GM12878 (cell line): ENCODE measurements at regions not wholly inside any gene's neighbourhood (a gene's known extent, or its start where the extent isn't known, plus 50 kb on each side); places are given as distances from the start of the nearest gene placed in this dataset.

Experiments
- ATAC-seq: fragments of 200-7000 bp; cut with Tn5 transposase; 3 replicates; pipeline ENCODE4 v1.9.1; 2020; ENCODE audit warnings: mild to moderate bottlenecking, moderate library complexity
- BruUV-seq: library from RNA; stranded (reverse); fragments of 400-500 nt; replicated peaks from 2 replicates; lab custom pipeline; 2021; lab: Mats Ljungman, UMichigan
- CTCF ChIA-PET: fragments of 300-600 bp; sonication (Branson Sonifier 250); formaldehyde crosslinking; extraction: SDS; loops from one replicate; lab custom pipeline; 2021; ENCODE audit warnings: inconsistent platforms; lab: Yijun Ruan, JAX
- POLR2A ChIA-PET: fragments of 350-600 bp; formaldehyde crosslinking; extraction: SDS; loops from one replicate; lab custom pipeline; 2021; ENCODE audit warnings: inconsistent platforms; lab: Charles Lee
- RAD21 ChIA-PET: fragments of 300-600 bp; sonication (Branson Sonifier 250); formaldehyde crosslinking; loops from one replicate; lab custom pipeline; 2023; ENCODE audit warnings: antibody characterized with exemption; ENCODE audit not compliant: unreplicated experiment; lab: Charles Lee
- SMC1A ChIA-PET: fragments of 300-600 bp; sonication (Branson Sonifier 250); formaldehyde crosslinking; loops from one replicate; lab custom pipeline; 2023; ENCODE audit not compliant: unreplicated experiment, uncharacterized antibody; lab: Charles Lee
- DNase-seq: peaks from one replicate; pipeline ENCODE4 v3.0.0-alpha.2; 2011; ENCODE audit warnings: low read depth, low spot score
- FAIRE-seq: peaks from 3 replicates; lab custom pipeline; 2011; peaks lifted over from hg19 to GRCh38; lab: Jason Lieb, UNC
- H2AFZ ChIP-seq: 2 replicates; pipeline ENCODE4 v1.6.0; 2011; ENCODE audit warnings: low read depth, low read length, control low read depth; ENCODE audit not compliant: control insufficient read depth
- H3K27ac ChIP-seq: 2 replicates; pipeline ENCODE4 v1.5.1; 2011; ENCODE audit warnings: control low read depth; ENCODE audit not compliant: control insufficient read depth, insufficient read depth
- H3K27me3 ChIP-seq, 2 experiments: replicated peaks in 1 of 2; 2 replicates each; pipeline versions ENCODE4 v1.6.0 to v1.6.1; 2011; ENCODE audit warnings: low read length in 1 of 2; ENCODE audit not compliant: control insufficient read depth in 2 of 2, insufficient read depth in 2 of 2
- H3K36me3 ChIP-seq, 2 experiments: 2 replicates each; pipeline ENCODE4 v1.5.1; 2011; ENCODE audit warnings: low read length in 1 of 2; ENCODE audit not compliant: control insufficient read depth in 2 of 2, insufficient read depth in 2 of 2
- H3K4me1 ChIP-seq: 2 replicates; pipeline ENCODE4 v1.6.1; 2011; ENCODE audit warnings: mild to moderate bottlenecking, low read length, moderate library complexity, mixed read lengths; ENCODE audit not compliant: control insufficient read depth, insufficient read depth
- H3K4me2 ChIP-seq: 2 replicates; pipeline ENCODE4 v1.6.0; 2011; ENCODE audit warnings: control low read depth; ENCODE audit not compliant: control insufficient read depth, insufficient read depth
- H3K4me3 ChIP-seq: fragments of 200-600 bp; sonication (generic); 2 replicates; pipeline ENCODE4 v1.5.1; 2016
- H3K79me2 ChIP-seq: 2 replicates; pipeline ENCODE4 v1.6.0; 2011; ENCODE audit warnings: low read length; ENCODE audit not compliant: control insufficient read depth, insufficient read depth
- H3K9ac ChIP-seq: 2 replicates; pipeline ENCODE4 v1.8.0; 2011; ENCODE audit warnings: low read length, control low read depth, mixed read lengths; ENCODE audit not compliant: control insufficient read depth, insufficient read depth
- H3K9me3 ChIP-seq: replicated peaks from 3 replicates; pipeline ENCODE4 v1.5.1; 2011; ENCODE audit warnings: mild to moderate bottlenecking, low read length; ENCODE audit not compliant: control insufficient read depth, insufficient read depth
- H4K20me1 ChIP-seq: 2 replicates; pipeline ENCODE4 v1.6.0; 2011; ENCODE audit not compliant: control insufficient read depth, insufficient read depth
- CEBPB ChIP-seq, 2 experiments: fragments of 150-350 bp in 1 of 2; IDR thresholded peaks; 2 replicates each; pipeline ENCODE4 v1.6.1; 2012 to 2014; ENCODE audit warnings: low read depth in 2 of 2, low read length in 2 of 2, borderline replicate concordance in 1 of 2, inconsistent platforms in 1 of 2
- CUX1 ChIP-seq: IDR thresholded peaks from 2 replicates; pipeline ENCODE4 v1.6.1; 2012; ENCODE audit warnings: improper control_type of control experiment, low read depth, low read length; ENCODE audit not compliant: insufficient replicate concordance
- EED ChIP-seq: sonication (generic); IDR thresholded peaks from 2 replicates; pipeline ENCODE4 v1.6.1; 2016; ENCODE audit warnings: antibody characterized with exemption, low read depth
- ESRRA ChIP-seq: IDR thresholded peaks from 2 replicates; pipeline ENCODE4 v1.6.1; 2012; ENCODE audit warnings: mild to moderate bottlenecking, low read length, improper control_type of control experiment
- HDAC6 ChIP-seq: fragments of 200-600 bp; sonication (generic); IDR thresholded peaks from one replicate; pipeline ENCODE4 v1.8.0; 2017; ENCODE audit warnings: antibody characterized with exemption; ENCODE audit not compliant: unreplicated experiment
- MAX ChIP-seq: IDR thresholded peaks from 2 replicates; pipeline ENCODE4 v1.6.1; 2012; ENCODE audit warnings: low read depth, low read length, improper control_type of control experiment
- MEF2B ChIP-seq: fragments of 450-650 bp; IDR thresholded peaks from 2 replicates; pipeline ENCODE4 v1.6.1; 2018; ENCODE audit warnings: mild to moderate bottlenecking, moderate library complexity; ENCODE audit not compliant: partially characterized antibody, poor library complexity, severe bottlenecking
- POLR2A ChIP-seq: IDR thresholded peaks from 2 replicates; pipeline ENCODE4 v1.6.1; 2011; ENCODE audit warnings: low read depth, mild to moderate bottlenecking, low read length
- SP1 ChIP-seq: IDR thresholded peaks from one replicate; pipeline ENCODE4 v1.6.1; 2011; ENCODE audit warnings: low read depth, low read length
- STAT3 ChIP-seq: IDR thresholded peaks from 2 replicates; pipeline ENCODE4 v1.6.1; 2011; ENCODE audit warnings: low read depth, low read length, improper control_type of control experiment
- SUZ12 ChIP-seq: fragments of 200-600 bp; sonication (generic); IDR thresholded peaks from one replicate; pipeline ENCODE4 v1.6.1; 2018; ENCODE audit warnings: antibody characterized with exemption, mild to moderate bottlenecking; ENCODE audit not compliant: unreplicated experiment
- WGBS: methylation state at CpG from one replicate; pipeline ENCODE4 v1.1.6; 2016; ENCODE audit warnings: low lambda C conversion rate; ENCODE audit not compliant: insufficient replicate concordance, insufficient coverage; ENCODE audit errors: missing lambda C conversion rate; 5-methylcytosine and 5-hydroxymethylcytosine counted together
- in situ Hi-C: fragments of 300-500 bp; cut with MboI; formaldehyde crosslinking; loops from 9 replicates; pipeline ENCODE4 v1.14.3; 2018; ENCODE audit warnings: mixed read lengths
- intact Hi-C: fragments of 100-400 bp; cut with micrococcal nuclease; formaldehyde crosslinking; loops from one replicate; pipeline ENCODE4 v1.14.2; 2022; ENCODE audit not compliant: unreplicated experiment

- H3K4me3 ChIP-seq = no peak overlapping the region
- TF ChIP-seq SUZ12 = no peak
- TF ChIP-seq MAX = no peak
- no peak overlapping the region for H3K9ac ChIP-seq
- no peaks in the 10 kb centered on the region for H4K20me1 ChIP-seq
- ChIA-PET CTCF (no interaction called here), POLR2A (interaction anchor here (0.9 kb wide), 1 partner anchor 228 kb away, joined by 4 read pairs; no protein-coding TSS in a partner anchor), RAD21 (interaction anchor here (1.2 to 2.3 kb wide), 2 partner anchors 11 to 22 kb away, joined by 3 to 7 read pairs; no protein-coding TSS in a partner anchor), SMC1A (interaction anchor here (0.6 to 3.7 kb wide), 5 partner anchors 16 to 244 kb away, joined by 3 to 14 read pairs (median 3); no protein-coding TSS in a partner anchor)
- H3K79me2 ChIP-seq = no peaks in the 10 kb centered on the region
- no peaks in the 10 kb centered on the region for H3K4me1 ChIP-seq
- H3K27me3 ChIP-seq = no peaks in the 10 kb centered on the region
- no peak for FAIRE-seq
- no peak overlapping the region for H2AFZ ChIP-seq
- ATAC-seq = no peak
- WGBS = 79% methylated on average over 2 of the region's 2 CpGs
- H3K36me3 ChIP-seq = no peaks in the 10 kb centered on the region
- DNase-seq = no peak
- in situ Hi-C loops (no loop called here), intact Hi-C loops (no loop called here)
- H3K27ac ChIP-seq = no peak overlapping the region
- no peaks in the 10 kb centered on the region for H3K9me3 ChIP-seq
- BruUV-seq = no TSS peak
- H3K4me2 ChIP-seq = no peak overlapping the region
These were observed 194.0 kb downstream of the SEMA6A start for GRCh38 chr5:116380621-116381020.

- Histone ChIP-seq H3K27me3 (no peaks in the 10 kb centered on the region), H3K79me2 (no peaks in the 10 kb centered on the region), H2AFZ (no peak overlapping the region), H3K9me3 (no peaks in the 10 kb centered on the region), H3K27ac (no peak overlapping the region), H3K36me3 (no peaks in the 10 kb centered on the region), H3K4me3 (no peak overlapping the region), H4K20me1 (no peaks in the 10 kb centered on the region), H3K4me2 (no peak overlapping the region), H3K9ac (no peak overlapping the region), H3K4me1 (no peaks in the 10 kb centered on the region)
- CTCF ChIA-PET = interaction anchor here (0.6 to 0.7 kb wide), 3 partner anchors 12 to 701 kb away, joined by 3 to 4 read pairs (median 3); no protein-coding TSS in a partner anchor
- no TSS peak for BruUV-seq
- in situ Hi-C loops (no loop called here), intact Hi-C loops (no loop called here)
- FAIRE-seq = no peak
- ATAC-seq = no peak
- RAD21 ChIA-PET = interaction anchor here (1.4 to 2.3 kb wide), 3 partner anchors 9 to 62 kb away, joined by 4 to 10 read pairs (median 7); no protein-coding TSS in a partner anchor
- SMC1A ChIA-PET = interaction anchor here (0.8 to 3.7 kb wide), 4 partner anchors 10 to 192 kb away, joined by 3 to 14 read pairs (median 6); no protein-coding TSS in a partner anchor
- 93% methylated on average over 5 of the region's 5 CpGs for WGBS
- no peak for DNase-seq
- POLR2A ChIA-PET = interaction anchor here (1.1 kb wide), 1 partner anchor 12 kb away, joined by 4 read pairs; no protein-coding TSS in a partner anchor
- no peak for TF ChIP-seq MEF2B
- no peak for TF ChIP-seq POLR2A
- no peak for TF ChIP-seq SUZ12
- TF ChIP-seq CUX1 = no peak
- no peak for TF ChIP-seq MAX
- no peak for TF ChIP-seq EED
- no peak for TF ChIP-seq SP1
- no peak for TF ChIP-seq STAT3
- TF ChIP-seq ESRRA = no peak
- no peak for TF ChIP-seq CEBPB (IDR thresholded peaks at IDR 0.05; ENCODE audit: borderline replicate concordance in 1 of 2, low read depth in 2 of 2, low read length in 2 of 2)
- TF ChIP-seq HDAC6 = no peak
These were observed 195.3 kb downstream of the SEMA6A start for GRCh38 chr5:116379306-116379705.
